ENCODE measurements at regions not wholly inside any gene's neighbourhood (a gene's known extent, or its start where the extent isn't known, plus 50 kb on each side); places are given as distances from the start of the nearest gene placed in this dataset.

DNA sequence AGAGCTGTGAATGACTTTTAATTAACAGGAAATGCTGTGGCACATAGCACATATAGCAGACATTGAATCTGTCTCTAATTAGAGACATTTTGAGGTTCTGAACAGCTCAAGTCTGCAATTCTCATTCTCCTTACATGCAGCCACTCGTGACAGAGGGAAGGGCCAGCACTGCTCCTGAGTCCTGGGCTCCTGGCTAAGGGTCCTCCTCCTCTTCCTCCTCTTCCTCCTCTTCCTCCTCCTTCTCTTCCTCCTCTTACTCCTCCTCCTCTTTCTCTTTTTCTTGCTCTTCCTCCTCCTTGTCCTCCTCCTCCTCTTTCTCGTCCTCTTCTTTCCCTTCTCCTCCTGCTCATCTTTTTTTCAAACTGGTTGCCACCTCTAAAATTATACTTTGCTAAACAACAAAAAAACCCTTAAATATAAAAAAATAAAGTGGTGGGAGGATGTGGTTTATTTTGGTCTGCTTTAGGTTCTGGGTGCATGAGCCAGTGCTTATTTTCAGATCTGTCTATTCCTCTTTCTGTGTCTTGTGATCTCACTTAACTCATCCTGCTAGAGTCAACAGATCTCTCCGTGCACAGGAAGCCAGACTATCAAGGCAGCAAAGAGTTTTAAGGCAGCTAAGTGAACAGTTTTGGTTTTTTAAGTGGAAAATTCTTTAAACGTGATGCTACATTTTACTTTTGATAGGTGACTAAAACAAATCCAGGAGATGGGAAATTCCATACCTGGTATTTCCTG is 159.3 kb downstream of the CD83 start:
- TF ChIP-seq, protein P1, sequence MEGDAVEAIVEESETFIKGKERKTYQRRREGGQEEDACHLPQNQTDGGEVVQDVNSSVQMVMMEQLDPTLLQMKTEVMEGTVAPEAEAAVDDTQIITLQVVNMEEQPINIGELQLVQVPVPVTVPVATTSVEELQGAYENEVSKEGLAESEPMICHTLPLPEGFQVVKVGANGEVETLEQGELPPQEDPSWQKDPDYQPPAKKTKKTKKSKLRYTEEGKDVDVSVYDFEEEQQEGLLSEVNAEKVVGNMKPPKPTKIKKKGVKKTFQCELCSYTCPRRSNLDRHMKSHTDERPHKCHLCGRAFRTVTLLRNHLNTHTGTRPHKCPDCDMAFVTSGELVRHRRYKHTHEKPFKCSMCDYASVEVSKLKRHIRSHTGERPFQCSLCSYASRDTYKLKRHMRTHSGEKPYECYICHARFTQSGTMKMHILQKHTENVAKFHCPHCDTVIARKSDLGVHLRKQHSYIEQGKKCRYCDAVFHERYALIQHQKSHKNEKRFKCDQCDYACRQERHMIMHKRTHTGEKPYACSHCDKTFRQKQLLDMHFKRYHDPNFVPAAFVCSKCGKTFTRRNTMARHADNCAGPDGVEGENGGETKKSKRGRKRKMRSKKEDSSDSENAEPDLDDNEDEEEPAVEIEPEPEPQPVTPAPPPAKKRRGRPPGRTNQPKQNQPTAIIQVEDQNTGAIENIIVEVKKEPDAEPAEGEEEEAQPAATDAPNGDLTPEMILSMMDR (IDR thresholded peaks at IDR 0.05; ENCODE audit: partially characterized antibody, unreplicated experiment): no peak
- Mint-ChIP-seq H3K4me3 (ENCODE audit: unreplicated experiment) (no peak overlapping the region), H3K36me3 (ENCODE audit: unreplicated experiment) (peaks cover 22% of the 10 kb centered on the region), H3K27me3 (ENCODE audit: unreplicated experiment) (peaks cover 6% of the 10 kb centered on the region), H3K27ac (ENCODE audit: unreplicated experiment) (no peak overlapping the region), H3K9me3 (ENCODE audit: unreplicated experiment) (peaks cover 5% of the 10 kb centered on the region), H3K4me1 (ENCODE audit: low read depth, unreplicated experiment) (peaks cover 10% of the 10 kb centered on the region)
- DNase-seq: no peak

GRCh38 chr6:14277405-14277930 is 159.9 kb downstream of the CD83 start:
- peaks cover 2% of the 10 kb centered on the region for H3K9me3 Mint-ChIP-seq (ENCODE audit: unreplicated experiment)
- H3K27me3 Mint-ChIP-seq (ENCODE audit: unreplicated experiment): peaks cover 6% of the 10 kb centered on the region
- TF ChIP-seq, protein P1 (IDR thresholded peaks at IDR 0.05; ENCODE audit: partially characterized antibody, unreplicated experiment): no peak
- peaks cover 16% of the 10 kb centered on the region for H3K36me3 Mint-ChIP-seq (ENCODE audit: unreplicated experiment)
- H3K4me3 Mint-ChIP-seq (ENCODE audit: unreplicated experiment): no peak overlapping the region
- H3K27ac Mint-ChIP-seq (ENCODE audit: unreplicated experiment): no peak overlapping the region
- peaks cover 10% of the 10 kb centered on the region for H3K4me1 Mint-ChIP-seq (ENCODE audit: low read depth, unreplicated experiment)
- DNase-seq: no peak

DNA sequence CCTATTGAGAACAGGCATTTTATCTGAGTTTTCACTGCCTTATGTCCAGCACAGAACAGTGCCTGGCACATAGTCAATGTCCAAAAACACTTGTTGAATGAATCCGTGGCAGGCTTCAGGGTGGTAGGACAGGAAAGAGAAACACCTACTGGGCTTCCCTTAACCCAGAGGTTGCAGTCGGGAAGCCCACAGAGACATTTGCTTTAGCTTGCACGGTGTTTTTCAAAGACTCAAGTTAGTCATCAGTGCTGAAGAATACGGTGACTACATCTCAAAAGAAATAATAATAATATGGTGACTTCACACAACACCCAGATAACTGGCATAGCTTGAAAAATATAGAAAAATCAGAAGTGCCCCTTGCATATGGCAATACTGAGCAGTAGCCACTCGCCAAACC is 160.4 kb downstream of the CD83 start:
- TF ChIP-seq, protein P1 (IDR thresholded peaks at IDR 0.05; ENCODE audit: partially characterized antibody, unreplicated experiment): no peak
- peaks cover 2% of the 10 kb centered on the region for H3K9me3 Mint-ChIP-seq (ENCODE audit: unreplicated experiment)
- H3K27me3 Mint-ChIP-seq (ENCODE audit: unreplicated experiment): peaks cover 9% of the 10 kb centered on the region
- no peak overlapping the region for H3K27ac Mint-ChIP-seq (ENCODE audit: unreplicated experiment)
- peaks cover 11% of the 10 kb centered on the region for H3K4me1 Mint-ChIP-seq (ENCODE audit: low read depth, unreplicated experiment)
- no peak for DNase-seq
- H3K4me3 Mint-ChIP-seq (ENCODE audit: unreplicated experiment): no peak overlapping the region
- peaks cover 15% of the 10 kb centered on the region for H3K36me3 Mint-ChIP-seq (ENCODE audit: unreplicated experiment)

DNA sequence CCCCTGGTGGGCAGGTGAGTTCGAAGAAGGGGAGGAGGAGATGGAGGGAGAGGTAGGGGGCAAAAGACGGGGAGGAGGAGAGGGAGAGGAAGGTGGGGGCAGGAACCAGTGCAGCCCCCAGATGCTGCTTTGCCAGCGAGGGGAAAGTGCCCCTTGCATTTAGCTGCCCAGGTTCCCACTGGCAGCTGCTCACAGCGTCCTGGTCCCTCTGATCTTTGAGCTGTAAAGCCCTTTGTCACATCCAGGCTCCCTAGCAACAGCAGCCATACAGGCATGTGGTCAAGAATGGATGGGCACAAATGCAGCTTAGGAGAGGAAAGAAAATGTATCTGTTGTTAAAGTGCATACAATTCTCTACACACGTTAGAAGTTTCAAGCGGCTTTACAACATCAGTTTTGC is 160.9 kb downstream of the CD83 start:
- Mint-ChIP-seq H3K9me3 (ENCODE audit: unreplicated experiment) (peaks cover 2% of the 10 kb centered on the region), H3K27me3 (ENCODE audit: unreplicated experiment) (peaks cover 10% of the 10 kb centered on the region), H3K36me3 (ENCODE audit: unreplicated experiment) (peaks cover 15% of the 10 kb centered on the region), H3K27ac (ENCODE audit: unreplicated experiment) (no peak overlapping the region), H3K4me3 (ENCODE audit: unreplicated experiment) (no peak overlapping the region), H3K4me1 (ENCODE audit: low read depth, unreplicated experiment) (peaks cover 12% of the 10 kb centered on the region)
- TF ChIP-seq, protein P1 (IDR thresholded peaks at IDR 0.05; ENCODE audit: partially characterized antibody, unreplicated experiment): no peak
- DNase-seq: no peak

GRCh38 chr6:14280006-14280510 is 162.5 kb downstream of the CD83 start:
- Mint-ChIP-seq H3K27me3 (ENCODE audit: unreplicated experiment) (peaks cover 8% of the 10 kb centered on the region), H3K27ac (ENCODE audit: unreplicated experiment) (no peak overlapping the region), H3K4me1 (ENCODE audit: low read depth, unreplicated experiment) (peaks cover 10% of the 10 kb centered on the region), H3K4me3 (ENCODE audit: unreplicated experiment) (no peak overlapping the region), H3K36me3 (ENCODE audit: unreplicated experiment) (peaks cover 15% of the 10 kb centered on the region), H3K9me3 (ENCODE audit: unreplicated experiment) (peaks cover 2% of the 10 kb centered on the region)
- DNase-seq: no peak
- TF ChIP-seq, protein P1 (IDR thresholded peaks at IDR 0.05; ENCODE audit: partially characterized antibody, unreplicated experiment): no peak

All from glutamatergic neuron (in vitro differentiated cells).